HG02571 (cell line): ENCODE measurements at regions not wholly inside any gene's neighbourhood (a gene's known extent, or its start where the extent isn't known, plus 50 kb on each side); places are given as distances from the start of the nearest gene placed in this dataset.
"Not testable (repeated sequence)": the region's sequence is repeated elsewhere in the genome, so short reads cannot be mapped to it uniquely, and the experiment has no call there.

Experiments used
- ATAC-seq: cut with Tn5 transposase; IDR thresholded peaks from one replicate; pipeline ENCODE4 v1.9.1; 2021; ENCODE audit warnings: mild to moderate bottlenecking, moderate library complexity; ENCODE audit not compliant: unreplicated experiment

GRCh38 chr16:52309446-52310416, 237.2 kb downstream of the TOX3 start:
- no peak for ATAC-seq

GRCh38 chr16:52308051-52308450, 238.9 kb downstream of the TOX3 start:
- ATAC-seq: no peak

GRCh38 chr16:52301026-52301425, 245.9 kb downstream of the TOX3 start:
- ATAC-seq: no peak

- no peak for ATAC-seq
These were observed 248.2 kb downstream of the TOX3 start for GRCh38 chr16:52298769-52299168.

GRCh38 chr16:52296706-52297315, 250.1 kb downstream of the TOX3 start:
- ATAC-seq: not testable (repeated sequence)

- ATAC-seq: no peak
These were observed 250.9 kb downstream of the TOX3 start for GRCh38 chr16:52296076-52296475.

- no peak for ATAC-seq
These were observed 252.3 kb downstream of the TOX3 start for GRCh38 chr16:52294660-52295059.

GRCh38 chr16:52293204-52293603, 253.7 kb downstream of the TOX3 start:
- ATAC-seq: no peak

GRCh38 chr16:52283584-52284375, 263.2 kb downstream of the TOX3 start:
- no peak for ATAC-seq

GRCh38 chr16:52283018-52283417, 263.9 kb downstream of the TOX3 start:
- ATAC-seq: no peak

GRCh38 chr16:52280086-52280485, 266.9 kb downstream of the TOX3 start:
- ATAC-seq: no peak

- ATAC-seq: no peak
These were observed 275.7 kb downstream of the TOX3 start for GRCh38 chr16:52271088-52271750.

- ATAC-seq: no peak
These were observed 281.5 kb downstream of the TOX3 start for GRCh38 chr16:52265446-52265861.

- ATAC-seq: no peak
These were observed 289.4 kb downstream of the TOX3 start for GRCh38 chr16:52257534-52257933.

GRCh38 chr16:52256310-52257078, 290.4 kb downstream of the TOX3 start:
- ATAC-seq: no peak

- ATAC-seq: no peak
These were observed 292.2 kb downstream of the TOX3 start for GRCh38 chr16:52254746-52255145.

GRCh38 chr16:52252680-52253079, 294.3 kb downstream of the TOX3 start:
- ATAC-seq: no peak

- no peak for ATAC-seq
These were observed 295.4 kb downstream of the TOX3 start for GRCh38 chr16:52251495-52251894.

- ATAC-seq: no peak
These were observed 299.2 kb downstream of the TOX3 start for GRCh38 chr16:52247737-52248136.

GRCh38 chr16:52238710-52239109, 308.2 kb downstream of the TOX3 start:
- ATAC-seq: no peak
